ENCODE measurements at regions not wholly inside any gene's neighbourhood (a gene's known extent, or its start where the extent isn't known, plus 50 kb on each side); places are given as distances from the start of the nearest gene placed in this dataset.

DNA sequence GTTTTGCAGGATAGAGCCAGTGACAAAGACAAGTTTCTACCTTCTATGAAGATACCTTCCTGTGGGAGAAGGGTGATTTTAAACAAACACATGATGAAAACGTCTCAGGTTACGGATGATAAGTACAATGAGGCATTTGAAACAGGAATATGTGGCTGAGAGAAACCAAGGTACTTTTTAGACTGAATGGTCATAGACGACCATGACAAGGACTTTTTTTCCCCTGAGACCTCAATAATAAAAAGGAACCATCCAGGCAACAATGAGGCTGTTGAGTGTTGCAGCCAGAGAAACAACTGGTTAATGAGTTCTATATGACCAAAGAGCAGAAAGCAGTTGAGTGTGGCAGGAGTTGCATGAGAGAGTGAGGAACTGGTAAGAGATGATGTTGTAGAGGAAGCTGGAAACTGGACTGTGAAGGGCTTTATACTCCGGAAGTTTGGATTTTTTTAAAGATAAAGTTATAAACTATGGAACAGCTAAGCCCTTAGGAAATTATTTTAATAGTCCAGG, 306.1 kb upstream of the CYRIA start:
- TF ChIP-seq, protein P1, sequence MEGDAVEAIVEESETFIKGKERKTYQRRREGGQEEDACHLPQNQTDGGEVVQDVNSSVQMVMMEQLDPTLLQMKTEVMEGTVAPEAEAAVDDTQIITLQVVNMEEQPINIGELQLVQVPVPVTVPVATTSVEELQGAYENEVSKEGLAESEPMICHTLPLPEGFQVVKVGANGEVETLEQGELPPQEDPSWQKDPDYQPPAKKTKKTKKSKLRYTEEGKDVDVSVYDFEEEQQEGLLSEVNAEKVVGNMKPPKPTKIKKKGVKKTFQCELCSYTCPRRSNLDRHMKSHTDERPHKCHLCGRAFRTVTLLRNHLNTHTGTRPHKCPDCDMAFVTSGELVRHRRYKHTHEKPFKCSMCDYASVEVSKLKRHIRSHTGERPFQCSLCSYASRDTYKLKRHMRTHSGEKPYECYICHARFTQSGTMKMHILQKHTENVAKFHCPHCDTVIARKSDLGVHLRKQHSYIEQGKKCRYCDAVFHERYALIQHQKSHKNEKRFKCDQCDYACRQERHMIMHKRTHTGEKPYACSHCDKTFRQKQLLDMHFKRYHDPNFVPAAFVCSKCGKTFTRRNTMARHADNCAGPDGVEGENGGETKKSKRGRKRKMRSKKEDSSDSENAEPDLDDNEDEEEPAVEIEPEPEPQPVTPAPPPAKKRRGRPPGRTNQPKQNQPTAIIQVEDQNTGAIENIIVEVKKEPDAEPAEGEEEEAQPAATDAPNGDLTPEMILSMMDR (IDR thresholded peaks at IDR 0.05), result no peak
- TF ChIP-seq EZH2 (IDR thresholded peaks at IDR 0.05; ENCODE audit: borderline replicate concordance, insufficient read depth, low read depth, low read length, poor library complexity, severe bottlenecking), result no peak
